ENCODE measurements at regions not wholly inside any gene's neighbourhood (a gene's known extent, or its start where the extent isn't known, plus 50 kb on each side); places are given as distances from the start of the nearest gene placed in this dataset.

DNA sequence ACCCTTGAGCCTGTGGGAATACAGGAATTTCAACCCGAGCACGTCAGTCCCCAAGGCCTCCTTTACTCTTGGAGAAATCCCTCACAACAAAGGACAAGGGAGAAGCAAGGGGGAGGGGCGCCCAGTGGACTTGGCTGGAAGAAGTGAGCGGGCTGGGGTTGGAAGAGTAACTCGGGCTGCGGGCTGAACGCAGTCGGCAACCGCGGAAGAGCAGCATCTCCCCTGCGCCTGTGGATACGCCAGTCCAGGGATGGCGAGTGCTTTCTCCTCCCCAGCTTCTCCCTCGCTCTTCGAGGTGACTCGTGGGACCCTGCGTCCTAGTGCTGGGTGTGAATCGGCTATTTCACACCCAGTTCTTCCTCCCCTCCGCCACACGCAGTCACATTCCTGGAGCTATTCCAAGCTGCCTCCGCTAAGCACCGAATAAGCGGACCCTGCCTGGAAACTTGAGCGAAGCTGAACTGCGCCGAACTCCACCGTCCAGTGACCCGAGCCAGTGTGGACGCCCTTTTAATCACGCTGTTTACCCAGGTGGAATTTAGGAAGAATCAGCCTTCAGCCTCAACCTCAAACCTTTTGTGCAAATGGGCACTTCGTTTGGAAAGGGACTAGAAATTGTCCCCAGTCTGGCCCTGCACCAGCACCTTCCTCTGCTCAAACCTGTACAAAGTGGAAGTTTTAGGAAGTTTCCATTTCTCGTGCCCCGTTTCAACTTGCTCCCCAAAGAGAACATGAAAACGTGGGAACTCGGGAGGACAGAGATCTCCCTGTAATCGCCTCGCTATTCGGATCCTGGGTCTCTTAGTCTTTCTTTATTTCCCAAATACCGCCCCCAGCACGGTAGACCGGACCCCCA is 64.3 kb upstream of the WDR17 start:
- Histone ChIP-seq H3K4me3 (no peak overlapping the region), H3K4me1 (ENCODE audit: low read depth) (no peaks in the 10 kb centered on the region), H3K36me3 (ENCODE audit: low read depth) (no peaks in the 10 kb centered on the region), H3K9me3 (no peaks in the 10 kb centered on the region)
- TF ChIP-seq, protein P1, sequence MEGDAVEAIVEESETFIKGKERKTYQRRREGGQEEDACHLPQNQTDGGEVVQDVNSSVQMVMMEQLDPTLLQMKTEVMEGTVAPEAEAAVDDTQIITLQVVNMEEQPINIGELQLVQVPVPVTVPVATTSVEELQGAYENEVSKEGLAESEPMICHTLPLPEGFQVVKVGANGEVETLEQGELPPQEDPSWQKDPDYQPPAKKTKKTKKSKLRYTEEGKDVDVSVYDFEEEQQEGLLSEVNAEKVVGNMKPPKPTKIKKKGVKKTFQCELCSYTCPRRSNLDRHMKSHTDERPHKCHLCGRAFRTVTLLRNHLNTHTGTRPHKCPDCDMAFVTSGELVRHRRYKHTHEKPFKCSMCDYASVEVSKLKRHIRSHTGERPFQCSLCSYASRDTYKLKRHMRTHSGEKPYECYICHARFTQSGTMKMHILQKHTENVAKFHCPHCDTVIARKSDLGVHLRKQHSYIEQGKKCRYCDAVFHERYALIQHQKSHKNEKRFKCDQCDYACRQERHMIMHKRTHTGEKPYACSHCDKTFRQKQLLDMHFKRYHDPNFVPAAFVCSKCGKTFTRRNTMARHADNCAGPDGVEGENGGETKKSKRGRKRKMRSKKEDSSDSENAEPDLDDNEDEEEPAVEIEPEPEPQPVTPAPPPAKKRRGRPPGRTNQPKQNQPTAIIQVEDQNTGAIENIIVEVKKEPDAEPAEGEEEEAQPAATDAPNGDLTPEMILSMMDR (IDR thresholded peaks at IDR 0.05), result no peak
- intact Hi-C loops (cut with DNase I, micrococcal nuclease), result no loop called here
- peak in 1 of 3 donors; percentile 19 for DNase-seq
- peak; percentile 9 for ATAC-seq

DNA sequence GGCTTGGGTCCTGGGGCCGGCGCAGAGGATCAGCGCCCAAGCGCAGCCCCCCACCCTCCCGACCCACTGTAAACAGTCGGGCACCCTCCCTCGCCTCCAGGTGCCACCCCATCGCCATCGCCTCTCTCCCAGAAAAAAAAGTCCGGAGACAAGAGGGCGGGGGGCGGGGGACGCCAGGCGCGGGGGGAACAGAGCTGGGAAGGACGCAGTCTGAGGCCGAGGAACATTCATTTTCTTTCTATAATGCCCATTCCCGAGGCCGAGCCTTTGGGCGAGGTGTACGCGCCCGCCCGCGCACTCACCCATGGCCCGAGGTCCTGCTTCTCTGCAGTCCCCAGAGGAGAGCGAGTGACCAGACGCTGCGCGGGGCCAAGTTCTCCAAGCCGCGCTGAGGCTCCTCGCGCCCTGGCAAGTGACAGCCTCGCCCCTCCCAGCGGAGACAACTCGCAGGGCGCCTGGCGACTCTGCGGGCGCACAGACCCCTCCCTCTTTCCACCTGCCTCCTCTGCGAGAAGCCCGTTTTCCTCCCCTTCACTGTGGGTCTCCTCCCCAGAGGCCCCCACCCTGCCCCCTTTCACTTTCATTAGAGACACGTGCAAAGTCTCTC is 63.5 kb upstream of the WDR17 start:
- Histone ChIP-seq H3K4me3 (no peak overlapping the region), H3K36me3 (ENCODE audit: low read depth) (no peaks in the 10 kb centered on the region), H3K9me3 (no peaks in the 10 kb centered on the region), H3K4me1 (ENCODE audit: low read depth) (no peaks in the 10 kb centered on the region)
- DNase-seq (peak in 2 of 3 donors; percentile 6 to 33), ATAC-seq (peak; percentile 31)
- intact Hi-C loops (cut with DNase I, micrococcal nuclease), result no loop called here
- TF ChIP-seq, protein P1 (IDR thresholded peaks at IDR 0.05), result no peak

DNA sequence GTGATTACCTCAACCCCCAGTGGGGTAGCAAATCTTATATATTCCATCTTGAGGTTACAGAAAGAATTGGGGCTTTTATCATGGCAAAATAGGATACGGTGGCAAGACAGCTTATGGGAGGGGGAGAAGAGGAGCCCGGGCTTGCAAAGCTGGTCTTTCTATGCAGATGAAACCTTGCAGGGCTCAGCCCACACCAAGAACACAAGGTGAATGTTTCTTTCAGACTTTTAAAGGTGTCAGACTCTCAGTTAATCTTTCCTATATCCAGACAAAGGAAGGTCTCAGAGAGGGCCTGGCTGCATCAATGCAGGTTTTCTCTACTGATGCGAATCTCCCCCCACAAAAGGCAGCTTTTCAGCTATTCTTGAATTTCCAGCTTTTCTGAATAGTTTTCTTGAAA is 59.9 kb upstream of the WDR17 start:
- TF ChIP-seq, protein P1 (IDR thresholded peaks at IDR 0.05), result no peak
- Histone ChIP-seq H3K4me1 (ENCODE audit: low read depth) (no peaks in the 10 kb centered on the region), H3K9me3 (no peaks in the 10 kb centered on the region), H3K4me3 (no peak overlapping the region), H3K36me3 (ENCODE audit: low read depth) (no peaks in the 10 kb centered on the region)
- no peak for ATAC-seq
- intact Hi-C loops (cut with DNase I, micrococcal nuclease), result no loop called here
- DNase-seq, result no peak

DNA sequence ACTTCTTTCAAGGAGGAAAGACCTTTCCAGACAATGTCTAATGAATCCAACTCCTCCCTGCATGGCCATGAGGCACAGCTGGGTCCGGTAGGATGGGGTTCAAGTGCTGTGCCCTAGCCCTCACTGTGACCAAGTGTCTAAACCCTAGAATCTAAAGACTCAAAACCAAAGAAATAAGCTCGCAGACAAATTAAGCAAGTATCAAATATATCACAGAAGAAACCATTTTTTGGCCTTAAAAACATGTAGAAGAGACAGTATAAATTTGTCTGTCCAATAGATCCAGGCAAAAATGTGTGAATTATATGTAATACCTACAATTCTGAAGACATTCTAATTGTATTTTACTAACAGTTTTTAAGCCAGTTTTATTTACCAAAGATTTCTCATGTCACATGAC is 56.4 kb upstream of the WDR17 start:
- DNase-seq (no peak), ATAC-seq (no peak)
- TF ChIP-seq, protein P1 (IDR thresholded peaks at IDR 0.05), result no peak
- intact Hi-C loops (cut with DNase I, micrococcal nuclease), result no loop called here
- Histone ChIP-seq H3K36me3 (ENCODE audit: low read depth) (no peaks in the 10 kb centered on the region), H3K4me1 (ENCODE audit: low read depth) (no peaks in the 10 kb centered on the region), H3K9me3 (no peaks in the 10 kb centered on the region), H3K4me3 (no peak overlapping the region)

DNA sequence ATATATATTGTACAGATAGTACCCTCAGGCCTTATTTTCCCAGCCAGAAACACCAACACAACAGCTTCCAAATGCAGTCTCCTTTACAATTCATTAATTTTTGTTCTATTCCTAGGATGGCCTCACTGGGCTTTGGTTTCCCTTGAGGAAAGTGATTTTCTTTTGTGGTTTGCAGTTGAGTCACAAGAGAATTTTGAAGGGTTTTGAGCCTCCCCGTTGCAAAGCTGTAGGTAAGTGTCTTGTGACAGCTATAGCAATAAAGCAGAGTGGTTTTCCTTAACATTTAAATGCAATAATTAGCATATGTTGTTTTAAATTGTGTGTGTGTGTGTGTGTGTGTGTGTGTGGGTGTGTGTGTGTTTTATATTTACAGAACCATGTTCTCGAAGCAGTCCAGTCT is 54.1 kb upstream of the WDR17 start:
- DNase-seq, result no peak
- intact Hi-C loops (cut with DNase I, micrococcal nuclease), result no loop called here
- Histone ChIP-seq H3K9me3 (no peaks in the 10 kb centered on the region), H3K4me3 (no peak overlapping the region), H3K36me3 (ENCODE audit: low read depth) (no peaks in the 10 kb centered on the region), H3K4me1 (ENCODE audit: low read depth) (no peaks in the 10 kb centered on the region)
- TF ChIP-seq, protein P1 (IDR thresholded peaks at IDR 0.05), result no peak
- no peak for ATAC-seq
